ENCODE measurements at regions not wholly inside any gene's neighbourhood (a gene's known extent, or its start where the extent isn't known, plus 50 kb on each side); places are given as distances from the start of the nearest gene placed in this dataset.
"Not testable (repeated sequence)": the region's sequence is repeated elsewhere in the genome, so short reads cannot be mapped to it uniquely, and the experiment has no call there.

GRCh38 chr5:122615832-122616231 lies 159.0 kb upstream of the SNX2 start:
- Mint-ChIP-seq H3K9me3 (no peaks in the 10 kb centered on the region), H3K4me1 (no peaks in the 10 kb centered on the region), H3K27ac (no peak overlapping the region), H3K27me3 (no peaks in the 10 kb centered on the region), H3K36me3 (no peaks in the 10 kb centered on the region), H3K4me3 (no peak overlapping the region)
- DNase-seq, result no peak
- CTCF ChIA-PET, result no interaction called here

DNA sequence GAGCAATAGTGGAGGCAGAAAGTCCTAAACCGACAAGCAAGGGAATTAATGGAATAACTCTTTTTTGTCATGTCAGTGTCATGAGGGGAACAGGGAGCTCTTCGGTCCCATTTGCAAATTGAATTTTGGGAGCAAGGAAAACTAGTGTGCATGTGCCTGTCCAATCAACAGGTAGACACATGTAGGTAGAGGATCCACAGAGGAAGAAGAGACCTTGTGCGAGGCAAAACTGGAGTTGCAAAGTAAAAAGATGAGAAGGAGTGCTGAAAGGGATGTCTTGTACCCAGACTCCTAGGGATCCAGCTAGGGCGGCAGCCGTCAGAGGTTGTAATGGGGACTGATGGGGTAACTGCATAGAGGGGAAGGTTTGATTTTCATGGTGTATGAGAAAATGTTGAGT lies 156.8 kb upstream of the SNX2 start:
- H3K4me1 Mint-ChIP-seq, H3K36me3 Mint-ChIP-seq, H3K9me3 Mint-ChIP-seq, H3K27ac Mint-ChIP-seq, CTCF ChIA-PET, H3K27me3 Mint-ChIP-seq, H3K4me3 Mint-ChIP-seq, DNase-seq: not testable (repeated sequence)

GRCh38 chr5:122620768-122621167 lies 154.1 kb upstream of the SNX2 start:
- DNase-seq, H3K4me1 Mint-ChIP-seq, H3K27me3 Mint-ChIP-seq, H3K27ac Mint-ChIP-seq, H3K4me3 Mint-ChIP-seq, CTCF ChIA-PET, H3K9me3 Mint-ChIP-seq, H3K36me3 Mint-ChIP-seq: not testable (repeated sequence)

DNA sequence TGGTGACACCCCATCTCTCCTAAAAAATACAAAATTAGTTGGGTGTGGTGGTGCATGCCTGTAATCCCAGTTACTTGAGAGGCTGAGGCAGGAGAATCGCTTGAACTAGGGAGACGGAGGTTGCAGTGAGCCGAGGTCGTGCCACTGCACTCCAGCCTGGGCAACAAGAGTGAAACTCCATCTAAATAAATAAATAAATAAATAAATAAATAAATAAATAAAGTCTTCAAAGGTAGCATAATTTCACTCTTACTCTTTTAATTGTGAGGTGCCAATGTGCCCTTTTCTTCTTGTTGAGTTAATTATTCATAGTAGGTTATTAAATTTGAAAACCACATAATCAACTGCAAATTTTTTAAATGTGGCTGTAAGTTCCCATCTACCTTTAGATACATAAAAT lies 146.2 kb upstream of the SNX2 start:
- H3K27ac Mint-ChIP-seq, CTCF ChIA-PET, DNase-seq, H3K36me3 Mint-ChIP-seq, H3K27me3 Mint-ChIP-seq, H3K4me1 Mint-ChIP-seq, H3K9me3 Mint-ChIP-seq, H3K4me3 Mint-ChIP-seq: not testable (repeated sequence)

DNA sequence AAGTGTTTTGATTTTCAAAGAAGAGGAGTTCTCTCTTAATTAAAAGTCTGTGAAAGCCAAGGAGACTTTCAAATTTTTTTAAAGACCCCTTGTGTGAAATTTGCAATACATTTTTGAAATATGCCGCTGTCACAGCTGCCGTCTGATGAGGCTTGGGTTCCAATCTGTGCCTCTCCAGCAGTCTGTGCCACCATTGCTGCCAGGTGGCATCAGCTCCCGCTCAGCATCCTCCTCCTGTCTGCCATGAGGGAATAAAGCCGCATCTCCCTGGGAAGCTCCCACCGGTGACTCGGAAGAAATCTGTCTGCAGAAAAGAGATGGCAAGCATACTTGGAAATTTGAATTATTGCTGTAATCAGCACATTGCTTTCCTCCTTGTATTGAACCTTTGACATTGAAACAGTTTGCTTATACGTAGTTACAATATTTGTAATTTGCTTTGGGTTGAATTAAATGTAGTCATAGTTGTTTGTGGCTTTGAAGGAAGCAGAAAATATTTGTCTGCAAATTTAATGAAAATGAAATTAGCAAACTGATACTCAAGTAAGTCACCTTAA lies 145.7 kb upstream of the SNX2 start:
- CTCF ChIA-PET, result no interaction called here
- Mint-ChIP-seq H3K9me3 (no peaks in the 10 kb centered on the region), H3K4me1 (no peaks in the 10 kb centered on the region), H3K4me3 (no peak overlapping the region), H3K36me3 (no peaks in the 10 kb centered on the region), H3K27me3 (no peaks in the 10 kb centered on the region), H3K27ac (no peak overlapping the region)
- DNase-seq, result no peak

- Mint-ChIP-seq H3K27ac (no peak overlapping the region), H3K4me1 (no peaks in the 10 kb centered on the region), H3K27me3 (no peaks in the 10 kb centered on the region), H3K4me3 (no peak overlapping the region), H3K36me3 (no peaks in the 10 kb centered on the region), H3K9me3 (peaks cover 2% of the 10 kb centered on the region)
- DNase-seq, result no peak
- CTCF ChIA-PET, result no interaction called here
These were observed 136.3 kb upstream of the SNX2 start for GRCh38 chr5:122638581-122638980.

GRCh38 chr5:122639033-122639432 lies 135.8 kb upstream of the SNX2 start:
- CTCF ChIA-PET, result no interaction called here
- H3K27ac Mint-ChIP-seq, result no peak overlapping the region

GRCh38 chr5:122639864-122640263 lies 135.0 kb upstream of the SNX2 start:
- H3K36me3 Mint-ChIP-seq, result no peaks in the 10 kb centered on the region
- CTCF ChIA-PET, result no interaction called here
- DNase-seq, result no peak
- no peaks in the 10 kb centered on the region for H3K4me1 Mint-ChIP-seq
- no peak overlapping the region for H3K27ac Mint-ChIP-seq
- H3K27me3 Mint-ChIP-seq, result no peaks in the 10 kb centered on the region
- H3K9me3 Mint-ChIP-seq, result peaks cover 2% of the 10 kb centered on the region
- no peak overlapping the region for H3K4me3 Mint-ChIP-seq

More at GRCh38 chr5:122639033-122639432, 135.8 kb upstream of the SNX2 start:
- Mint-ChIP-seq H3K9me3 (peaks cover 2% of the 10 kb centered on the region), H3K4me3 (no peak overlapping the region), H3K4me1 (no peaks in the 10 kb centered on the region), H3K27me3 (no peaks in the 10 kb centered on the region), H3K36me3 (no peaks in the 10 kb centered on the region)
- no peak for DNase-seq

DNA sequence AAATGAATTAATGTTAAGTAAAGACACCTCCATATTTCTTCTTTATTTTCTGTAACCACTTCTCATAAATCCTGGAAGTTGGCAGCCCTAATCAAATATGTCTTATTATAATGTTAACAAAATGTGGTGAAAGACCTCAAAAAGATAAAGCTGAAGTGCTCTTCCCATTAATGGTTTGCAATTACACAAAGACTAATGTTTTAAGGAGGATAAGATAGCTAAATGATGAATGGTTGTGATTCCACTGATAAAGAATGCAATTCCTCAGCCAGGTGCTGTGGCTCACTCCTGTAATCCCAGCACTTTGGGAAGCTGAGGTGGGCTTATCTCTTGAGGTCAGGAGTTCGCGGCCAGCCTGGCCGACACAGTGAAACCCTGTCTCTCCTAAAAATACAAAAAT lies 125.8 kb upstream of the SNX2 start:
- Mint-ChIP-seq H3K4me1 (no peaks in the 10 kb centered on the region), H3K27me3 (no peaks in the 10 kb centered on the region), H3K4me3 (no peak overlapping the region), H3K9me3 (no peaks in the 10 kb centered on the region), H3K36me3 (no peaks in the 10 kb centered on the region), H3K27ac (no peak overlapping the region)
- DNase-seq, result no peak
- CTCF ChIA-PET, result no interaction called here

GRCh38 chr5:122653087-122654017 lies 121.5 kb upstream of the SNX2 start:
- Mint-ChIP-seq H3K9me3 (no peaks in the 10 kb centered on the region), H3K36me3 (no peaks in the 10 kb centered on the region), H3K27ac (no peak overlapping the region), H3K4me3 (no peak overlapping the region), H3K4me1 (no peaks in the 10 kb centered on the region), H3K27me3 (no peaks in the 10 kb centered on the region)
- DNase-seq, result no peak
- CTCF ChIA-PET, result no interaction called here

GRCh38 chr5:122656160-122656559 lies 118.7 kb upstream of the SNX2 start:
- no peak for DNase-seq
- Mint-ChIP-seq H3K27me3 (no peaks in the 10 kb centered on the region), H3K4me1 (no peaks in the 10 kb centered on the region), H3K4me3 (no peak overlapping the region), H3K9me3 (no peaks in the 10 kb centered on the region), H3K36me3 (no peaks in the 10 kb centered on the region), H3K27ac (no peak overlapping the region)
- CTCF ChIA-PET, result no interaction called here

GRCh38 chr5:122656577-122656976 lies 118.3 kb upstream of the SNX2 start:
- Mint-ChIP-seq H3K27ac (no peak overlapping the region), H3K36me3 (no peaks in the 10 kb centered on the region), H3K4me1 (no peaks in the 10 kb centered on the region), H3K27me3 (no peaks in the 10 kb centered on the region), H3K4me3 (no peak overlapping the region), H3K9me3 (no peaks in the 10 kb centered on the region)
- CTCF ChIA-PET, result no interaction called here
- no peak for DNase-seq

DNA sequence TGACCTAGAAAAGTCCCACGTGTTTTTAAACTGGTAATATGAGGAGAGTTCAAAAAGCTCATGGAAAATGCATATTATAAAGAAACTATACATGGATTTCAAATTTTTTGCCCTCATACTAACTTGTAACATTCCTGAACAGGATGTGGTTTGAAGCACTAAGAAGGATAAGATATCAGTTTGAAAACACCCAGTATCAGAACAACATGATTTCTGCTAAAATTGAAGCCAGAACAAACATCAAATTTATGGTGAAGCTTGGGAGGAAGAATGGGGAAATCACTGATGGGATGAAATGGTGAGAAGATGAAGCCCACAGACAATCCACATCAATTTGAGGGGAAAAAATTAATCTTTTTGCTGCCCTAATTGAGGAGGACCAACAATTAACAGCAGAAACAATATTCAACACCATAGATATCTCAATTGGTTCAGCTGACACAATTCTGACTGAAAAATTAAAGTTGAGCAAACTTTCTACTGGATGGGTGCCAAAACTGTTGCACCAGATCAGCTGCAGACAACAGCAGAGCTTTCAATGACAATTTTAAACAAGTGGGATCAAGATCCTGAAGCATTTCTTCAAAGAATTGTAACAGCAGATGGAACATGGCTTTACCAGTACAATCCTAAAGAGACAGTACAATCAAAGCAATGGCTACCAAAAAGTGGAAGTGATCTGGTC lies 113.2 kb upstream of the SNX2 start:
- CTCF ChIA-PET, result no interaction called here
- no peaks in the 10 kb centered on the region for H3K4me1 Mint-ChIP-seq
- H3K27me3 Mint-ChIP-seq, result no peaks in the 10 kb centered on the region
- H3K27ac Mint-ChIP-seq, result no peak overlapping the region
- no peak for DNase-seq
- no peaks in the 10 kb centered on the region for H3K9me3 Mint-ChIP-seq
- H3K36me3 Mint-ChIP-seq, result no peaks in the 10 kb centered on the region
- no peak overlapping the region for H3K4me3 Mint-ChIP-seq

GRCh38 chr5:122665051-122665450 lies 109.8 kb upstream of the SNX2 start:
- Mint-ChIP-seq H3K9me3 (no peaks in the 10 kb centered on the region), H3K4me1 (no peaks in the 10 kb centered on the region), H3K36me3 (no peaks in the 10 kb centered on the region), H3K27ac (no peak overlapping the region), H3K27me3 (no peaks in the 10 kb centered on the region), H3K4me3 (no peak overlapping the region)
- DNase-seq, result no peak
- CTCF ChIA-PET, result no interaction called here

DNA sequence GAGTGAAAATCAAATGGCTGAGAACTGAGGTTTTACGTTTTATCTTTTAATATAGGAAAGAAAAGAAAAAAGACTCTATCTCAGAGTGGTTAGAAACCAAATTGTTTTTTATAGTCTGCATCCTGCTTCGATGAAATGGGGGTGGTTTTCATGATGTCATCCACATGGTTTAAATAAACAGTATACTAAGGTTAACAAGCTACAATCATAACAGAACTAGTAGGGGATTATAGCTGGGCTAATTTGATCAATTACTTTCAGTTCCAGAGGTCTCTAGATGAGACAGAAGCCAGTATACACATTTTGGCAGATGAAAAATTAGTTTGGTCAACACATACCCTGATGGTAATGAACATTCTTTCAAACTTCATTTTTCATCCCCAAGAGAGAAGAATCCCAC lies 106.3 kb upstream of the SNX2 start:
- no peak for DNase-seq

More for the DNA sequence above, 106.3 kb upstream of the SNX2 start:
- no peaks in the 10 kb centered on the region for H3K4me1 Mint-ChIP-seq
- H3K36me3 Mint-ChIP-seq, result no peaks in the 10 kb centered on the region
- no peaks in the 10 kb centered on the region for H3K27me3 Mint-ChIP-seq
- H3K4me3 Mint-ChIP-seq, result no peak overlapping the region
- no peak overlapping the region for H3K27ac Mint-ChIP-seq
- H3K9me3 Mint-ChIP-seq, result peaks cover 3% of the 10 kb centered on the region
- CTCF ChIA-PET, result no interaction called here
